ENCODE measurements at regions not wholly inside any gene's neighbourhood (a gene's known extent, or its start where the extent isn't known, plus 50 kb on each side); places are given as distances from the start of the nearest gene placed in this dataset.
"Not testable (repeated sequence)": the region's sequence is repeated elsewhere in the genome, so short reads cannot be mapped to it uniquely, and the experiment has no call there.

GRCh38 chr1:4220362-4220761 is 320.3 kb upstream of the C1orf174 start:
- no peak for DNase-seq (ENCODE audit: low spot score)

GRCh38 chr1:4221107-4221506 is 321.0 kb upstream of the C1orf174 start:
- DNase-seq (ENCODE audit: low spot score) = no peak

- DNase-seq (ENCODE audit: low spot score) = no peak
Measured at GRCh38 chr1:4224684-4225467, 324.8 kb upstream of the C1orf174 start.

- DNase-seq (ENCODE audit: low spot score) = no peak
Measured at GRCh38 chr1:4227986-4228385, 327.9 kb upstream of the C1orf174 start.

GRCh38 chr1:4253935-4254334 is 353.9 kb upstream of the C1orf174 start:
- DNase-seq (ENCODE audit: low spot score) = no peak

- no peak for DNase-seq (ENCODE audit: low spot score)
Measured at GRCh38 chr1:4256351-4256750, 356.3 kb upstream of the C1orf174 start.

GRCh38 chr1:4258146-4258777 is 358.2 kb upstream of the C1orf174 start:
- not testable (repeated sequence) for DNase-seq (ENCODE audit: low spot score)

- no peak for DNase-seq (ENCODE audit: low spot score)
Measured at GRCh38 chr1:4261327-4261726, 361.3 kb upstream of the C1orf174 start.

GRCh38 chr1:4262665-4263064 is 362.6 kb upstream of the C1orf174 start:
- no peak for DNase-seq (ENCODE audit: low spot score)

GRCh38 chr1:4263699-4264098 is 363.6 kb upstream of the C1orf174 start:
- no peak for DNase-seq (ENCODE audit: low spot score)

- no peak for DNase-seq (ENCODE audit: low spot score)
Measured at GRCh38 chr1:4265836-4266235, 365.8 kb upstream of the C1orf174 start.

GRCh38 chr1:4267381-4268261 is 367.5 kb upstream of the C1orf174 start:
- DNase-seq (ENCODE audit: low spot score) = no peak

- DNase-seq (ENCODE audit: low spot score) = no peak
Measured at GRCh38 chr1:4268262-4268888, 368.3 kb upstream of the C1orf174 start.

GRCh38 chr1:4268889-4269284 is 368.8 kb upstream of the C1orf174 start:
- DNase-seq (ENCODE audit: low spot score) = no peak

- no peak for DNase-seq (ENCODE audit: low spot score)
Measured at GRCh38 chr1:4269330-4269729, 369.3 kb upstream of the C1orf174 start.

- DNase-seq (ENCODE audit: low spot score) = no peak
Measured at GRCh38 chr1:4269952-4270570, 370.0 kb upstream of the C1orf174 start.

- DNase-seq (ENCODE audit: low spot score) = no peak
Measured at GRCh38 chr1:4270651-4271337, 370.7 kb upstream of the C1orf174 start.

- DNase-seq (ENCODE audit: low spot score) = no peak
Measured at GRCh38 chr1:4271338-4271998, 371.4 kb upstream of the C1orf174 start.

- no peak for DNase-seq (ENCODE audit: low spot score)
Measured at GRCh38 chr1:4272568-4272967, 372.5 kb upstream of the C1orf174 start.

GRCh38 chr1:4273243-4273642 is 373.2 kb upstream of the C1orf174 start:
- DNase-seq (ENCODE audit: low spot score) = no peak

- no peak for DNase-seq (ENCODE audit: low spot score)
Measured at GRCh38 chr1:4273747-4274146, 373.7 kb upstream of the C1orf174 start.

All from CD4-positive, alpha-beta T cell treated with Interleukin-2 at 100 ng/mL for 4 hours (primary cell).